IPS DF 4.7 (cell line): ENCODE measurements at regions not wholly inside any gene's neighbourhood (a gene's known extent, or its start where the extent isn't known, plus 50 kb on each side); places are given as distances from the start of the nearest gene placed in this dataset.
"Not testable (repeated sequence)": the region's sequence is repeated elsewhere in the genome, so short reads cannot be mapped to it uniquely, and the experiment has no call there.

Experiments used
- DNase-seq: peaks from one replicate; pipeline ENCODE4 v3.0.0-alpha.2; 2013; ENCODE audit warnings: low spot score; ENCODE audit errors: extremely low read depth

DNA sequence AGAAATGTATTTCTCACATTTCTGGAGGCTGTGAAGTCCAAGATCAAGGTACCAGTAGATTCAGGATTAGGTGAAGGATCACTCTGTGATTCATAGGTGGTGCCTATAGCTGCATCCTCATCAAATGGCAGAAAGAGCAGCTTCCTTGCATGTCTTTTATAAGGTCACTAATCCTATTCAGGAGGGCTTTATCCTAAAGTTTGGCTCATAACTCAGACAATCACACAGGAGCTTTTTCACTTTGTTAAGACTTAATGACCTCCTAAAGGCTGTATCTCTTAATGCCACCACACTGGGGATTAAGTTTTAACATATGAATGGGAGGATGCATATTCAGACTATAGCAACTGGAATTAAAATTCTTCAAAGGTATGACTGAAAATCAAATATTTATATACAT lies 861.1 kb downstream of the DACH1 start:
- DNase-seq = no peak

GRCh38 chr13:70995338-70995737 lies 871.7 kb downstream of the DACH1 start:
- no peak for DNase-seq

DNA sequence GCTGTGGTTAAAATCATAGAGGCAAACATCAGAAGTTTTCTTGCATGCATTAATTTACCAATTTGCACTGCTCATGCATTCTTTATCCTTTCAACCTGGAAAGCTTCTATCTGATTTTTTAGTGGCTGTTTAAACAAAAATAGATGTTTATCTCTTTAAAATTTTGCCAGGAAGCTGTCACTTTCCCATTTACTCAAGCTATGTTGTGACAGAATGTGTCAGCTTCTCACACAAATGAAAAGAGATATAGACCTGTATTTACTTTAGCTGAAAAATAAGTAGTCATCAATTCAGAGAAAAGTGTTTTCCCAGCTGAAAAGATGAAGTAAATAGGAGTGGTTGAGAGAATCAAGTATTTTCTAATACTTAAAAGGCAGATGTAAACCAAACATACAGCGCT lies 872.8 kb downstream of the DACH1 start:
- DNase-seq = no peak

DNA sequence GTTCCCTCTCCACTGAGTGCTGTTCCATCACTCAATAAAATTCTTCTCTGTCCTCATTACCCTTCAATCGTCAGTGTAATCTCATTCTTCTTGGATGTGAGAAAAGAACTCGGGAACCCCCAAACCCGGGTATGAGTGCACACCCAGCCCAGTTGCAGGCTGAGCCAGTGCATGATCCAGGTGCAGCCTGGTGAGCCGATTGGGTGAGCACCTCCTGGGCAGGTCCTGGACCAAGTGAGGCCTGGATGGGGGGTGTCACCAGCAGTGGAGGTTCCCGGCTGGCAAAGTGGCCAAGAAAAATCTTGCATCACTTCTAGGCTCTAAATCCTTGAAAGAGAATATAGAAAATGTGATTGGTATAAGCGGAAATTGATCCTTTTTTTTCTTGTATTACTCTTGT lies 878.8 kb upstream of the KLHL1 start:
- DNase-seq = no peak

GRCh38 chr13:70985371-70985770 lies 877.1 kb upstream of the KLHL1 start:
- no peak for DNase-seq

GRCh38 chr13:70981219-70981618 lies 873.0 kb upstream of the KLHL1 start:
- not testable (repeated sequence) for DNase-seq

DNA sequence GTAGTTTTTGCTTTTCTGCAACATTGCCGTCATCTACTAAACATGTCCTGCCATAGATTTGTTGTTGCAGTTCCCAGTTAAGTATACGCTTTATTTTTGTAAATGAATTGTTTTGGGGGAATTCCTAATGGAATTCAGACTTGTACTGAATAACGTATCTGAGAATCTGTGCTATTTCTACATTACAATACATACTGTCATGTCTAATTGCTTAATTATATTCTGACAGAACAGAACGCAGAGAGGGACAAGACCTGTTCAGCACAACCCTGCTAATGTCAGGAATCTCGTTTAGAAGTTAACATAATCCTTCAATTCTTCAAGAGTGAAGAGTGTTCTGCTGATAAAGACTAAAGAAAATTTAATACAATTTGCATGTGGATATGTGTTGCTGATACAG lies 861.1 kb upstream of the KLHL1 start:
- DNase-seq = no peak

DNA sequence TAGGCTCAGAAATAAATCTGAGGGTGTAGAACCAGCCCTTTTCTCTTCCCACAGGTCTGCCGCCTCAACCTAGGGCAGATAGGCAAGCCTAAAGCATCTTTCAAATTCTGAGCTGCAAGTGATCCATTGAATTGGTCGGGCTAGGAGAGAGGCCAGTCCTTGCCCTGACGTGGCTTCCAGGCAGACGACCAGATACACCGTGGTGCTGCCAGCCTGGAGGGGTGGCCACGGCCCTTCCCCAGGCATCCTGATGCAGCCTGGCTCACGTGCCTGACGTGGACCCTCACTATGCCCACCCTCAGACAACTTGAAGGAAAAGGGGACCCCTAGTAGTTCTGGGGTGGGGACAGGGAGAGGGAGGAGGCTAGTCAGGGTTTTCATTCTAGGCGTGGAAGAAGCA lies 859.3 kb upstream of the KLHL1 start:
- no peak for DNase-seq

DNA sequence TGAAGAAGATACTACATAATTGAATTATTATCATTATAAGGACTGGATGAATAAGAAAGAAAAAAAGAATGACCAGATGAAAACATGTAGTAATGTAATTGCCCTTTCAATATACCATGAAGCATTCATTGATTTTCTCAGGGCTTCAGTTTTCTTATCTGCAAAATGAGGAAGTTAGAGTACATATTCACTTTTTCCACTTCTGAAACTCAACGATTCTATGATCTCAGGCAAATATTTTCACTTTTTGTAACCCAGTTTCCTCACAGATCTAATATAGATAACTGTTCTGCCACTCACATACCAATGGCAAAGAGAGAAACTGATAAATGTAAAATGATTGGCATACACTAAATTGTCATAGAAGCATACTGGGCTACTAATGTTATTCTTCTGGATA lies 856.6 kb upstream of the KLHL1 start:
- no peak for DNase-seq

- no peak for DNase-seq
Measured at GRCh38 chr13:70964124-70964523, 855.9 kb upstream of the KLHL1 start.

GRCh38 chr13:70960841-70961443 lies 852.7 kb upstream of the KLHL1 start:
- no peak for DNase-seq

DNA sequence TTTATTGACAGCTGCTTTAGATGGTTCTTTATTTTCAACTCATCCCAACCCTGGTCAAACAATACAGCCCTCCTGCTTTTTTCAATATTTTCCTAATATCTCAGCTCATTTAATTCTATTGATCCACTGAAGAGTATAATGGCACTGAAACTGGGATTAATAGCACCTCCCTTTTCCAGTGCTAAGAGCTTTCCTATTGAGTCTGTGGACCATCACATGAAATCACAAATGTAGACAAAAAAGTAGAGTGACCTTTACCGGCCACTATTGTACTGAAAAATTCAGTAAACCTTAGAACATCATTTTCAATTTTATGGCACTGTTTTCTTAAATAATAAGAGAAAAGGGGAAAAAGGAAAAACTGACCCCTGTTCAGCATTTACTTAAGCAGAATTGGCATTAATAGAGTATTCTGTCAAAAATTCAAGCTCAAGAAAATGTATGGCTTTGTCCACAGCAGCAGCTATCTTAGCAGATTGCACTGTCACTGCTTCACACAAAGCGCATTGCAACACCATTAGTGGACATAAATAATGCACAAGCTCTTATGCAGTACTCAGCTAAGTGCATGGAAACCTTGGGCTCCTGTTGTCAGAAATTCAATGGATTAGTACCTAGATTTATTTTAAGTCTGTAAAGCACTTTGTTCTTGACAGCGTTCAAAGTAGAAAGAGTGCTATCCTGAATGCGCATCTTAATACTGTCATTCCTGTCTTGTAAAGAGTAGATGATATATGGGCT lies 851.0 kb upstream of the KLHL1 start:
- DNase-seq = no peak

DNA sequence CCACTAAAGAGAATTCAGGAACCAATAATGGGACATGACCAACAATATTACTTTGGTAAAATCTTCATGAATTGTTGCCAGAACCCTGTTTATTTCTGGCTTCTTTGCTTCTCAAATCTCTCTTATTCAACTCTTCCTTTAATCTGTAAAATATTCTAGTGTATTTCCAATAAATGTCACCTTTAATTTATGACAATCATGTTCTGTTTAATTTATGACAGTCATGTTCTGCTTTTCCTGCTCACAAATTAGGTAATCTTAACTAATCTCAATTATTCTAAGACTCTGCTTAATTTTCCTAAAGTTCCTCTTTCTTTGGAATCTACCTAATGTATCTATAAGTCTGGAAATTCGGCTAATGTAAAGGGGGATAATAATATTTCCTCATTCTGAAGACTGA lies 847.6 kb upstream of the KLHL1 start:
- no peak for DNase-seq

DNA sequence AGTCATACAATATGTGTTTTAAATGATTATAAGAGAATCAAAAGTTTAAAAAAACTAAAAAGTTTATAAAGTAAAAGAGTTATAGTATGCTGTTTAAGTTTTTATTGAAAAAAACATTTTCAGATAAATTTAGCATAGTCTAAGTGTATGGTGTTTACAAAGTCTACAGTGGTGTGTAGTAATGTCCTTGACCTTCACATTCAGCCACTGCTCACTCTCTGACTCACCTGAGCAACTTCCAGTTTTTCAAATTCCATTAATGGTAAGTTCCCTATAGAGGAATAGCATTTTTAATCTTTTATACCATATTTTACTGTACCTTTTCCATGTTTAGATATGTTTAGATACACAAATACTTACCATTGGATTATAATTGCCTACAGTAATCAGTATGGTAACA lies 842.4 kb upstream of the KLHL1 start:
- no peak for DNase-seq

GRCh38 chr13:70945506-70945905 lies 837.3 kb upstream of the KLHL1 start:
- no peak for DNase-seq

DNA sequence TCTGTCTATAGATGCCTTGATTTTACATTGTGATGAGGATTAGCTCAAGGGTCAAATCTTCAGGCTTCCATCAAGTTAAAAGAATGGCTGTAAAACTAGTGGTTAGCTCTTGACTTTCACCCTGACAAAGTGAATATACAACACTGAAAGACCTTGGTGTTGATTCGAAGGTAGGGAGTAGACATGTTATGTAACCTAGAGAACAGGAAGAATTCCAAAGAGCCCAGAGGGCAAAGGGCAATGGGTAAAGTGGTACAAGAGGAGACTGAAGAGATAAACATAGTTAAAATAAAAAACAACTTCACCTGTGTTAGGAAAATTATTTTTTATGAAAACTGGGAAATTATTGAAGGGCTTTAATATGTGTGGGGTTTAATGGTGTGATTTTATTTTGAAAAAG lies 833.2 kb upstream of the KLHL1 start:
- no peak for DNase-seq

DNA sequence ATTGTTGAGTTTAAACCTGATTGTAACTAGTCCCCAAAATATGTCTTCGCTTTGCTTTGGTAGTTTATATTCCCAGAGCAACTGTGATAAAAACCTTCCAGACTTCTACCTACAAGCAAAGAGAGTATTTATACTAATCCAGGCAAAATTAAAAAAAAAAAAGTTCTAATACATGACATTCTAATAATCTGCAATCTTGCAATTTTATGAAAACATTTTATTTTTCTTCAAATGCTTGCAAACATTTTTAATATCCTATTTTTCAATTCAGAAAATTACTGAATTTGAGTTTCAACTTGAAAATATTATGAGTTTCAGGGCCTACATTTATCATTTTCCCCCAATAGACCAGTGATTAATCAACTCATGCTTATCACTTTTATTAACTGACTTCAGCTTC lies 830.2 kb upstream of the KLHL1 start:
- DNase-seq = no peak

DNA sequence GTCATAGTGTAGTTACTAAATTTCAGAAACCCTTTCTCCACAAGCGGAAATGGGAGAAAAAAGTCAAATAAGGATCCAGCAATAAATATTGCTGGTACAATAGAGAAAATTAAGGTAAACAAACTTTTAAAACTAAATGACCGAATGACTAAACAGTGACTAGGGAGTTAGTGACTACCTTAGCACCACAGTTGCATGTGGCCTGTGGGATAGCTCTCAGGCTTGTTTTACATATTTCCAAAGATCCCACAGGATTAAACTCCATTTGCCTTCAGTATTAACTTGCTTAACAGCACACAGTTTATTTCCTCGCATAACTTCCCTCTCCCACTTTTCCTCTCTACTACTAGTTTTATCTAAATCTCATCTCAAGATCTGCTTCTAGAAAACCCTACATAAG lies 824.3 kb upstream of the KLHL1 start:
- DNase-seq = no peak

DNA sequence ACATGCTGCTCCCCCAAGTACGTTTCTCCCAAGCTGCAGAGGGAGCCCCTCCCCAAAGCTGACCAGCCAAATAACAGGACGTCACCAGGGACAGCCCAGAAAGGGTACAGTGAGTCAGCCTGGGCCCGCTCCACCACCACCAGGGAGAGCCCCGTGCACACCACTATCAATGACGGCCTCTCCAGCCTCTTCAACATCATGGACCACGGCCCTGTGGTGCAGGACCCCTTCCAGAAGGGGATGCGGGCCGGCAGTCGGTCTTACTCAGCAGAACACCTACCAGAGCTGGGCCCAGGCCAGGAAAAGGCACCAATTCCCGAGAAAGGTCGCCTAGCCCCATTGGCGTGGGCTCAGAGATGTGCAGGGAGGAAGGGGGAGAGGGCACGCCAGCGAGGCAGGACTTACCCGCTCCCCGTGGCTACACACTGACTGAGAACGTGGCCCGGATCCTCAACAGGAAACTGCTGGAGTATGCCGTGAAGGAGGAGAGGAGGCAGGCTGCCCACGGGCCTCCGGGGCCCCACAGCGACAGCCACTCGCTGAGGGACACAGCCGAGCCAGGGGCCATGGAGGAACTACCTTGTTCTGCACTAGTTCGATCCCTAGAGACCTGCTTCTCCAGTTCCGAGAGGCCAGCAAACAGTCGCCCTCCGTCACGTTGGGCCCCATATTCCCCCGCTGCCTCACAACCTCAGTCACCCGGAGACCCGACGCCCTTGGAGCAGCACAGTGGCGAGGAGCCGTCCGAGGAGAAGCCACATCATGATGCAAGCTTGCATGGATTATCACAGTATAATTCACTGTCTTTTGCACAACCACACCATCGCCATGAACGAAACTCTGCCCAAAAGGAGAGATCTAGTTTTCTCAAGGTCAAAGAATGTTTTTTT lies 815.9 kb upstream of the KLHL1 start:
- DNase-seq = no peak

GRCh38 chr13:70911286-70911685 lies 803.0 kb upstream of the KLHL1 start:
- no peak for DNase-seq

- DNase-seq = no peak
Measured at GRCh38 chr13:70908795-70909194, 800.5 kb upstream of the KLHL1 start.

- no peak for DNase-seq
Measured at GRCh38 chr13:70905035-70905434, 796.8 kb upstream of the KLHL1 start.
